CD14-positive monocyte (primary cell): ENCODE measurements at regions not wholly inside any gene's neighbourhood (a gene's known extent, or its start where the extent isn't known, plus 50 kb on each side); places are given as distances from the start of the nearest gene placed in this dataset.
A peak's percentile ranks its signal among the peaks of the same experiment; 100 is the strongest.

ENCODE experiments used
- DNase-seq, 3 donors: peaks; one replicate each; pipeline ENCODE4 v3.0.0-alpha.2; 2011 to 2022
- H2AFZ ChIP-seq: 2 replicates; pipeline ENCODE4 v1.6.0; 2012; ENCODE audit warnings: mild to moderate bottlenecking, low read depth, low read length, inconsistent platforms; ENCODE audit not compliant: insufficient read depth, poor library complexity, severe bottlenecking
- H3K27ac ChIP-seq, 2 donors: 1 replicate in 1 of 2; 2 replicates in 1 of 2; pipeline ENCODE4 v1.5.1; 2012 to 2013; ENCODE audit warnings: low read length in 2 of 2, control low read depth in 1 of 2, inconsistent platforms in 1 of 2, low read depth in 1 of 2, mild to moderate bottlenecking in 1 of 2
- H3K27me3 ChIP-seq, 2 donors: one replicate each; pipeline versions ENCODE4 v1.6.0 to v1.6.1; 2011 to 2013; ENCODE audit warnings: low read length in 2 of 2; ENCODE audit not compliant: control insufficient read depth in 2 of 2, insufficient read depth in 2 of 2
- H3K36me3 ChIP-seq, 2 donors: replicated peaks in 1 of 2; 1 replicate in 1 of 2; 2 replicates in 1 of 2; pipeline versions ENCODE4 v1.5.1 to v1.6.1; 2012 to 2013; ENCODE audit warnings: low read length in 2 of 2, control low read depth in 1 of 2, inconsistent platforms in 1 of 2, mild to moderate bottlenecking in 1 of 2; ENCODE audit not compliant: insufficient read depth in 2 of 2, control insufficient read depth in 1 of 2
- H3K4me1 ChIP-seq, 2 donors: 1 replicate in 1 of 2; 2 replicates in 1 of 2; pipeline versions ENCODE4 v1.5.1 to v1.6.1; 2012 to 2013; ENCODE audit warnings: low read length in 2 of 2, control low read depth in 1 of 2, inconsistent platforms in 1 of 2, mild to moderate bottlenecking in 1 of 2, moderate library complexity in 1 of 2; ENCODE audit not compliant: insufficient read depth in 2 of 2, control insufficient read depth in 1 of 2
- H3K4me2 ChIP-seq: replicated peaks from 2 replicates; pipeline ENCODE3; 2012; ENCODE audit warnings: low read length, moderate library complexity, mild to moderate bottlenecking; ENCODE audit not compliant: poor library complexity, severe bottlenecking; ENCODE audit errors: extremely low read depth
- H3K4me3 ChIP-seq, 3 experiments: fragments of 200-600 bp in 1 of 3; sonication (generic) in 1 of 3; replicated peaks in 1 of 3; 1 replicate in 2 of 3; 2 replicates in 1 of 3; pipeline ENCODE4 v1.5.1; 2011 to 2013; ENCODE audit warnings: low read length in 3 of 3, mild to moderate bottlenecking in 3 of 3, control low read depth in 2 of 3, low read depth in 2 of 3, inconsistent platforms in 1 of 3, moderate library complexity in 1 of 3
- H3K79me2 ChIP-seq: 2 replicates; pipeline ENCODE4 v1.6.0; 2012; ENCODE audit warnings: mild to moderate bottlenecking, control low read depth, inconsistent platforms, low read length, moderate library complexity; ENCODE audit not compliant: insufficient read depth
- H3K9ac ChIP-seq: 2 replicates; pipeline ENCODE4 v1.6.0; 2017; ENCODE audit warnings: low read length, mild to moderate bottlenecking; ENCODE audit not compliant: insufficient read depth, poor library complexity, severe bottlenecking
- H3K9me3 ChIP-seq, 2 donors: replicated peaks in 1 of 2; 1 replicate in 1 of 2; 2 replicates in 1 of 2; pipeline versions ENCODE4 v1.5.1 to v1.6.1; 2012 to 2013; ENCODE audit warnings: low read length in 2 of 2, control low read depth in 1 of 2; ENCODE audit not compliant: control insufficient read depth in 1 of 2, insufficient read depth in 1 of 2
- H4K20me1 ChIP-seq: 2 replicates; pipeline ENCODE4 v1.6.0; 2012; ENCODE audit warnings: mild to moderate bottlenecking, low read length, control low read depth, moderate library complexity; ENCODE audit not compliant: insufficient read depth
- H3K27ac Mint-ChIP-seq, 7 donors: one replicate each; pipeline ENCODE4 v1.8.0; 2020; ENCODE audit warnings: mild to moderate bottlenecking in 7 of 7, mixed read lengths in 7 of 7, moderate library complexity in 6 of 7, inconsistent platforms in 2 of 7
- H3K27me3 Mint-ChIP-seq, 3 donors: one replicate each; pipeline ENCODE4 v1.8.0; 2021 to 2022; ENCODE audit warnings: low read depth in 3 of 3, mild to moderate bottlenecking in 3 of 3, mixed read lengths in 3 of 3, moderate library complexity in 3 of 3, inconsistent platforms in 1 of 3
- H3K36me3 Mint-ChIP-seq, 2 donors: one replicate each; pipeline ENCODE4 v1.8.0; 2020; ENCODE audit warnings: mixed read lengths in 2 of 2, inconsistent platforms in 1 of 2, mild to moderate bottlenecking in 1 of 2
- H3K4me1 Mint-ChIP-seq: one replicate; pipeline ENCODE4 v1.8.0; 2020; ENCODE audit warnings: mild to moderate bottlenecking, mixed read lengths
- H3K4me3 Mint-ChIP-seq, 2 donors: one replicate each; pipeline ENCODE4 v1.8.0; 2020; ENCODE audit warnings: mild to moderate bottlenecking in 2 of 2, mixed read lengths in 2 of 2, moderate library complexity in 1 of 2
- H3K9me3 Mint-ChIP-seq, 7 donors: one replicate each; pipeline ENCODE4 v1.8.0; 2020 to 2022; ENCODE audit warnings: mixed read lengths in 7 of 7, mild to moderate bottlenecking in 6 of 7, moderate library complexity in 6 of 7, inconsistent platforms in 2 of 7
- CTCF ChIP-seq: fragments of 200-600 bp; IDR thresholded peaks from one replicate; pipeline ENCODE4 v1.8.0; 2022; ENCODE audit warnings: antibody characterized with exemption, mild to moderate bottlenecking
- WGBS: methylation state at CpG from one replicate; pipeline ENCODE4 v1.1.5; 2013; ENCODE audit warnings: missing lambda C conversion rate; ENCODE audit not compliant: insufficient coverage; 5-methylcytosine and 5-hydroxymethylcytosine counted together
- intact Hi-C, 2 donors: fragments of 100-400 bp; cut with micrococcal nuclease; formaldehyde crosslinking; loops; one replicate each; pipeline versions ENCODE4 v1.15.0 to v1.15.1; 2023

GRCh38 chr4:140302151-140302859 is 71.1 kb upstream of the SCOC start:
- Histone ChIP-seq H3K27me3 (no peaks in the 10 kb centered on the region), H3K27ac (no peak overlapping the region), H3K4me1 (no peaks in the 10 kb centered on the region), H3K79me2 (no peaks in the 10 kb centered on the region), H3K36me3 (no peaks in the 10 kb centered on the region), H2AFZ (no peak overlapping the region), H3K4me3 (no peak overlapping the region), H3K4me2 (no peak overlapping the region), H3K9me3 (no peaks in the 10 kb centered on the region), H4K20me1 (no peaks in the 10 kb centered on the region), H3K9ac (no peak overlapping the region)
- no peak for TF ChIP-seq CTCF
- H3K4me3 Mint-ChIP-seq, result no peak overlapping the region
- H3K9me3 Mint-ChIP-seq, result no peaks in the 10 kb centered on the region
- intact Hi-C loops, result no loop called here
- no peak overlapping the region for H3K27ac Mint-ChIP-seq
- 83% methylated on average over 1 of the region's 7 CpGs for WGBS
- H3K27me3 Mint-ChIP-seq, result peaks cover 0 to 5% (median 0%) of the 10 kb centered on the region in 3 donors
- H3K4me1 Mint-ChIP-seq, result peaks cover 10% of the 10 kb centered on the region
- no peaks in the 10 kb centered on the region for H3K36me3 Mint-ChIP-seq
- DNase-seq, result no peak

GRCh38 chr4:140300271-140300970 is 73.0 kb upstream of the SCOC start:
- peak overlapping the region; percentile 2 for H2AFZ ChIP-seq
- no peaks in the 10 kb centered on the region for H4K20me1 ChIP-seq
- H3K36me3 ChIP-seq, result no peaks in the 10 kb centered on the region
- no peaks in the 10 kb centered on the region for H3K79me2 ChIP-seq
- H3K27ac Mint-ChIP-seq, result peak overlapping the region in 3 of 7 donors; percentile 28 to 52 (median 52)
- no peak overlapping the region for H3K4me2 ChIP-seq
- no peaks in the 10 kb centered on the region for H3K9me3 ChIP-seq
- peaks cover 10% of the 10 kb centered on the region for H3K4me1 Mint-ChIP-seq
- H3K9me3 Mint-ChIP-seq, result no peaks in the 10 kb centered on the region
- no peak for TF ChIP-seq CTCF
- H3K4me1 ChIP-seq, result no peaks in the 10 kb centered on the region
- 52% methylated on average over 3 of the region's 4 CpGs for WGBS
- no peak overlapping the region for H3K9ac ChIP-seq
- H3K27ac ChIP-seq, result no peak overlapping the region
- H3K4me3 ChIP-seq, result no peak overlapping the region
- H3K27me3 ChIP-seq, result no peaks in the 10 kb centered on the region
- no peak overlapping the region for H3K4me3 Mint-ChIP-seq
- peaks cover 0 to 2% (median 0%) of the 10 kb centered on the region in 3 donors for H3K27me3 Mint-ChIP-seq
- intact Hi-C loops, result no loop called here
- DNase-seq, result peak; percentile 12 to 65 (median 20)
- no peaks in the 10 kb centered on the region for H3K36me3 Mint-ChIP-seq
